ENCODE measurements at regions not wholly inside any gene's neighbourhood (a gene's known extent, or its start where the extent isn't known, plus 50 kb on each side); places are given as distances from the start of the nearest gene placed in this dataset.

- Histone ChIP-seq H4K20me1 (replicated peaks; ENCODE audit: insufficient read depth) (no peaks in the 10 kb centered on the region), H3K4me3 (no peak overlapping the region), H3K27ac (ENCODE audit: low read depth) (no peak overlapping the region), H2AFZ (peak overlapping the region; percentile 80), H3K4me1 (ENCODE audit: insufficient read depth) (no peaks in the 10 kb centered on the region), H3K4me2 (no peak overlapping the region), H3K9me2 (ENCODE audit: insufficient read depth) (peaks cover 17% of the 10 kb centered on the region; the same call in 1 of the 2 replicates), H3K79me2 (replicated peaks; ENCODE audit: insufficient read depth) (no peaks in the 10 kb centered on the region), H3K27me3 (ENCODE audit: insufficient read depth) (no peaks in the 10 kb centered on the region), H3F3A (replicated peaks; ENCODE audit: low read depth) (no peaks in the 10 kb centered on the region), H3K36me3 (ENCODE audit: insufficient read depth) (no peaks in the 10 kb centered on the region)
- Mint-ChIP-seq H3K9me3 (no peaks in the 10 kb centered on the region), H3K36me3 (ENCODE audit: low read depth) (no peaks in the 10 kb centered on the region), H3K4me3 (no peak overlapping the region), H3K4me1 (no peaks in the 10 kb centered on the region), H3K27ac (no peak overlapping the region), H3K27me3 (ENCODE audit: insufficient read depth, low read depth, poor library complexity) (no peaks in the 10 kb centered on the region)
- ATAC-seq: no peak
- no peak for TF ChIP-seq STAT1 (IDR thresholded peaks at IDR 0.05; ENCODE audit: unreplicated experiment)
- TF ChIP-seq ZNF331 (CRISPR knock-in tag; IDR thresholded peaks at IDR 0.05; ENCODE audit: low read depth): no peak
- no peak for TF ChIP-seq EZH2phosphoT487 (IDR thresholded peaks at IDR 0.05; ENCODE audit: unreplicated experiment)
- TF ChIP-seq POLR2AphosphoS5 (IDR thresholded peaks at IDR 0.05; ENCODE audit: low read depth): no peak
- TF ChIP-seq NANOG (IDR thresholded peaks at IDR 0.05; ENCODE audit: borderline replicate concordance): no peak
- TF ChIP-seq CREB1 (CRISPR knock-in tag; IDR thresholded peaks at IDR 0.05; ENCODE audit: low read depth): no peak
- TF ChIP-seq ZNF462 (CRISPR knock-in tag; IDR thresholded peaks at IDR 0.05): no peak
- TF ChIP-seq REST (IDR thresholded peaks at IDR 0.05; ENCODE audit: unreplicated experiment): no peak
- no peak for TF ChIP-seq JUNB (IDR thresholded peaks at IDR 0.05; ENCODE audit: unreplicated experiment)
- TF ChIP-seq CTCF (conservative IDR thresholded peaks at IDR 0.05; ENCODE audit: low read depth in 2 of 2): no peak
- TF ChIP-seq ETS1 (IDR thresholded peaks at IDR 0.05): no peak
- TF ChIP-seq ZNF114 (CRISPR knock-in tag; IDR thresholded peaks at IDR 0.05): no peak
- DNase-seq (ENCODE audit: low spot score): no peak
Observed at GRCh38 chr16:52611817-52612673, 65.1 kb upstream of the TOX3 start.

Data from GM23338 (cell line).